ENCODE measurements at regions not wholly inside any gene's neighbourhood (a gene's known extent, or its start where the extent isn't known, plus 50 kb on each side); places are given as distances from the start of the nearest gene placed in this dataset.

- TF ChIP-seq TAF1 (IDR thresholded peaks at IDR 0.05; ENCODE audit: borderline replicate concordance, low read depth, low read length) (no peak), BCL11A (IDR thresholded peaks at IDR 0.05; ENCODE audit: low read depth, low read length) (no peak), ZNF274 (IDR thresholded peaks at IDR 0.05; ENCODE audit: insufficient read depth, insufficient read length) (no peak), BRCA1 (IDR thresholded peaks at IDR 0.05; ENCODE audit: low read depth, low read length) (no peak), ZNF207 (IDR thresholded peaks at IDR 0.05; ENCODE audit: borderline replicate concordance) (no peak), POLR2AphosphoS5 (IDR thresholded peaks at IDR 0.05; ENCODE audit: low read length) (no peak), HSF1 (IDR thresholded peaks at IDR 0.05; ENCODE audit: low read depth, low read length) (no peak), POLR2A (IDR thresholded peaks at IDR 0.05; ENCODE audit: low read depth, low read length) (no peak)
These were observed 71.1 kb downstream of the METRNL start for GRCh38 chr17:83150369-83151055.

Data from GM12878 (cell line).